GM18909 (cell line): ENCODE measurements at regions not wholly inside any gene's neighbourhood (a gene's known extent, or its start where the extent isn't known, plus 50 kb on each side); places are given as distances from the start of the nearest gene placed in this dataset.

Experiments
- ATAC-seq: cut with Tn5 transposase; IDR thresholded peaks from one replicate; pipeline ENCODE4 v1.9.1; 2021; ENCODE audit warnings: mild to moderate bottlenecking; ENCODE audit not compliant: unreplicated experiment, poor library complexity

DNA sequence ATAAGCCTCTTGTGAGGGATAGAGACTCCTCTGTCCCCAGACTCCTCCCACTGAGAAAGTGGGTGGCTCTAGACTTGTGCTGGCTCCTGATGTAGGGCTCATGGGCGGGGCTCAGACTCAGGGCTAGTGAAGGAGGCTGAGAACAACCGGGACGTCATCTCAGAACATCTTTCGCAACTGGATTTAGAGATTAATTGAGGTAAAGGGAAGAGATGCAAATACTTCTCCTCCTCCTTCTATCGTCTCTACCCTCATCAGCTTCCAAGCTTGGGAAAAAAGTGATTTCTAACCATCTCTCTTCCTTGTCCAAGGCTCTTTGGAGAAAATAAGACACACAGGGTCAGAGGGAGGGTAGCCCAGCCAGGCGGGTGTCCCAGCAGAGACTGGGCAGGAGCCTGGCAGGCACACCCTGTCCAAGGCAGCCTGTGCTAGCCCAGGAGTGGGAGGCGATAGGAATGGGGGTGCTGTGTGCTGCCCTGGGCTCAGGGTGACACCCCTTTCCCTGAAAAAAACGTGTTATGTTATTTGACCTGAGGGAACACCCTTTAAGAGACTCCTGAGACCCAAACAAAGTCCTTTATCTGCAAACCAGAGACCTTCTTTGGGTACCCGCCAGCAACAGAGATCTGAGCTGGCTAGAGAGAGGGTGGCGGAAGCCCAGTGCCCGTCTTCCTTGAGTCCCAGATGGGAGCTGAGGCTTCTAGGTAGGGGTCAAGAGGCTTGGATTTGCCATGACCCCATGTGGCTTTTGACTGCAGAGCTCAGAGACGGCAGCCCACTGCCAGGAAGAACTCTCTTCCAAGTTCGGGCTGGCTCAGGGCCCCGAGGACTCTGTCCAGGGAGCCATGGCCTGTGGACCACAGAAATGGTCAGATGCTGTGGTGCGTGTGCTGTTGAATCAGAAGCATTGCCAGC is 160.9 kb downstream of the ADAMTS15 start:
- no peak for ATAC-seq

DNA sequence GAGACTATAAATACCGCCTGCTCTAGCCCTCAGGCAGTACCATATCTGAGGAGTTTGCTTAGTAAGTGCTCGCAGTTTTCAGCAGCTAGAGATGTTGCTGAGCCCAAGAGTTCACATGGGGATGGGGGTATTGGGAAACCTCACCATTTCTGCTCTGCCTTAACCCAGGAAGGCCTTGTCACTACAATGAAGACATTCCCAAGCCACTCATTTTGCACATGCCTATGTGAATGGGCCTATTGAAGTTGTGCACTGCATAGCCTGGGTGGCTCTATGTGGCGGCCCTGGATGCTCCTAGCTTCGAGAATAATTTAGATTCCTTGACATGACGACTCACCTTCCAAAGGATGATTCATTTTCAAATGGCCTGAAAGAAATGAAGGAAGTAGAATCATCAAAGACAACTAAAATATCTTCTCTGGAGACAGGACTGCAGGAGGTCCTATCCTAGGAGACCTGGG is 163.4 kb downstream of the ADAMTS15 start:
- ATAC-seq, result no peak

GRCh38 chr11:130612291-130612851 is 163.9 kb downstream of the ADAMTS15 start:
- no peak for ATAC-seq

DNA sequence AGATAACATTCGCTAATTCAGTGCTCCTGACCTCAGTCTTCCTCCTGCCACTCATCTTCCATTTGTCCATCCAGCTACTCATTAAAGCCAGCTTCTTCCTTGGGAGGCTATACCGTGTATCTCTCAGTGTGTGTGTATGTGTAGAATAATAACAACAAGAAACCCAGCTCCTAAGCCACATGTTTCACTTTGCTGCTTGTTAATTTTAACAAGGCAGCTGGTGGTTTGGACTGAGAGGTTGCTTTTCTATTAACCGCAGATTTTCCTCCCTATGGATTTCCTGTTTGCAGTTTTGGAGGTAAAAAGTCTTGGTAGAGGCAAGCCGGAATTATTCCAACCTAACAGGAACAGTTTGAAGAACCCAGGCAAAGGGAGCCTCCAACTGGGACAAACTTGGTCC is 165.0 kb downstream of the ADAMTS15 start:
- no peak for ATAC-seq

DNA sequence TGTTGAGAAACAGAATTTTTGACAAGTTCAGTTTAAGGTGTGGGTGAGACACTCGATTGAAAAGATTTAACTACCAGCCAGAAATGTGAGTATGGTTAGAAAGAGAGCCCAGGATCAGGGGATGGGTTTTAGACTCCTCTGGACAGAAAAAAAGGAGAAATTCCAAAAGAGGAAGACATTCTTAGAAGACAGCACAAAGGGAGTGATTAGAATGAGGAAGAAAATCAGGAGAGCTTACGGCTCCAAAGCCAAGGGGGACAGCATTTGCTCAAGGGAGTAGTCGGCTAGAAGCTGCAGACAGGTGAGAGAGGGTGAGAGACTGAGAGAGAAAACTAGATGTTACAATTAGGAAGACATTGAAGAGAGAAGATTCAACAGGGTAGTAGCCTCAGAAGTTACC is 166.1 kb downstream of the ADAMTS15 start:
- ATAC-seq, result no peak

GRCh38 chr11:130615561-130615960 is 167.1 kb downstream of the ADAMTS15 start:
- no peak for ATAC-seq

DNA sequence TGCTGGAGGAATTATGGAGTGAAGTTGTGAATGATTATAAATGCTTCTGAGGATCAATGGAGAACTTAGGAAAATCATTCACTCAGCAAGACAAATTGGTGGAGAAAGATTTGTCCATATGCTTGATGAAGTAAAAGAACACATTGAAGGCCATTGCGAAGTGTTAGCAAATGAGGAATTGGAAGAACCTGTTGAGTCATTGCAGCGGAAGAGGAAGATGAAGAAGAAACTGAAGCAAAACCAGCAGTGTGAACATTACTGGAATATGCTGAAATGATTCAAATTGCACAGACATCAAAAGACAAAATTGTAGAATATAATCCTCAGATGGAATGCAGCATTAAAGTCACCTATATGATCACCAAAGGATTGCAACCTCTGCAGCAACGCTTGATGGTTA is 168.1 kb downstream of the ADAMTS15 start:
- no peak for ATAC-seq

DNA sequence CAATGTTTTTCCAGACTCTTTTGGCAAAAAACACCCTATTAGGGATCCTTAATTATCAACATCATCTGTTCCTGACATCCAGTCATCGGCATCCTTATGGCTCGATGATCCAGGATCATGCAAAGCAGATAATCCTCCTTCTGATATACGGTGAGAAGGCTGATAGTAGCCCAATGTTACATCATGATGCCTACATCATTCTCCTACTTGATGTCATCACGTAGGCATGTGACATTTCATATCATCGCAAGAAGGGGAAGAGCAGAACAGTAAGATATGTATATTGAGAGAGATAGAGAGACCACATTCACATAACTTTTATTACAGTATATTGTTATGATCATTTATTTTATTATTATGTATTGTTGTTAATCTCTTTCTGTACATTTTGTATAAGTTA is 168.6 kb downstream of the ADAMTS15 start:
- ATAC-seq, result no peak

- no peak for ATAC-seq
These were observed 172.1 kb downstream of the ADAMTS15 start for GRCh38 chr11:130620548-130620947.

DNA sequence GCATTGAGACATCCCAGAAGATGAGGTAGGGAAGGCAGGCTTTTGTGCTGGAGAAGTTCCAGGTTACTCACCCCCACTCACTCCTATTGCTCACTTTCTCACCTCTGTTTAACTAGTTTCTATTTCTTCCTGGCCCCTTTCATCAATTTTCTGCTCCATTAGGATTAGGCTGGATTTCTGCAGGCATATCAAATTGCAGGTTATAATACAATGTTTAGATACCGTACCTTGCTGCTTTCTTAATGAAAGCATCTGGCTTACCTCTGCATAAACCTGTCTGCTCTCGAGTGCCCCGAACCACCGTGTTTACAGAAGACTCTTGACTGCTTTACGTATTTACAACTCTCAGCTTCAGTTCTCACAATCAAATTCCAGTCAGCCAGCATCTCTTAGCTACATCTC is 173.7 kb downstream of the ADAMTS15 start:
- no peak for ATAC-seq

GRCh38 chr11:130623670-130624668 is 175.5 kb downstream of the ADAMTS15 start:
- no peak for ATAC-seq

GRCh38 chr11:130624971-130625544 is 176.6 kb downstream of the ADAMTS15 start:
- ATAC-seq, result no peak

DNA sequence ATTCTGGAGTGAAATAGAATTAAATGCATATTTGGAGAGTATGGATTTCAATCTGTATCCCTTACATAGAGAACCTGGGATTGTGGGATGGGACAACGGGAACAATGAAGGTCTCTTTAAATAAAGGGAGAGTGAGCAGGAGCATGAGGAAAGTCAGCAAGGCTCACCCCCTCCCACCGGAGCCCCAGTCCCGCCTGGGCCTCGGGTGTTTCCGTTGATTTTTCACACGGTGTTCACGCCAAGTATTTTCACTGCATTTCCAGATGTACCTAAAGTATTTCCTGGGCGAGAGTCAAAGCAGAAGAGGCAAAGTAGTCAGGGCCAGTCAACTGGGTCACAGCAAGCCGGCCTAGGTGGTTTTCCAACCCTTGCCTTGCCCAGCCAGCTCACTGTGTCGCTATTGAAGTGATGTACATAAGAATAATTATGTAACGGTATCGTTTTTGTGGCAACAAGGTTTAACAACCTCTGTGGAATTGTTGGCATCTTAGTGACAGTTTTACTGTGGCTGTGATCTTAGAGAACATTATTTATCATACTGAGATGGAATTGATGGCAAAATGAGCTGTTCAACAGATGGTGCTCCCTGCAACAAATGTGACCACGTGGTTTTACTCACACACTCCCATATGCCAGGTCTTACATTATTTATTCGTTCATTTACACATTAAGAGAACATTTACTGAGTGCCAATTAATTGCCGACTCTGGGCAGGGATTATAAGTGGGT is 177.3 kb downstream of the ADAMTS15 start:
- no peak for ATAC-seq

GRCh38 chr11:130629039-130629438 is 180.6 kb downstream of the ADAMTS15 start:
- no peak for ATAC-seq

DNA sequence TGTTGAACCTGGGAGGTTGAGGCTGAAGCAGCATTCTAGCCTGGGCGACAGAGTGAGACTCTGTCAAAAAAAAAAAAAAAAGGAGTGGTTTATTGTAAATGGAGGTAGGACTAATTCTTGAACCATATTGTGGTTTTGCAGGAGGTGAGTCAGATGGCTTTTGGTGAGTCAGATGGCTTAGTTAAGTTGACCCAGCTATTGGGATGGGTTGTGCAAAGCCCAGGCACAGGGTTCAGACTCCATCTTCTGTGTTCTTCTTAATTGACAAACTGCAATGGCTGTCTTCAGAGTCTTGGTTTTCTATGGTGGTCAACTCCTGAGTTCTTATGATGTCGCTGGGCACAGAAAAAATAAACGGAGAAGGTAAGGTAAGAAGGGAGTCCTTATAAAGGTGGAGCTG is 182.7 kb downstream of the ADAMTS15 start:
- no peak for ATAC-seq

DNA sequence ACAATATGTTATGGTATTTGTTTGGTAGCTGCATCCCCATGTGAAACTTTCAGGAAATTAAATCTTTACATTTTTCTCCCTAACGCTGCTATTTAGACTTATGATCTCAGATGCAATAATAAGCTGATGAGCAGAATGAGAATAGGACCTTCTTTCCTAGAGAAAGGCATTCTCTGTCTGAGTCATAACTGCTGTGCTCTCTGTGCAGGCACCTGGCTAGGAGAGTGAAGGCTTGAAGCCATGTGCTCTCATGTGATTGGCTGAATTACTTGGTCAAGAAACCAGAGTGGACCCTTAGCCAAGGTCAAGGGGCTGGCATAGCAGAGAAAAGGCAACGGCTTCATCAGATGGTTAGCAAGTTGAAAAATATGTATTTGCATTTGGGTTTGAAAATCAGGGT is 185.0 kb downstream of the ADAMTS15 start:
- peak; percentile 36 for ATAC-seq

DNA sequence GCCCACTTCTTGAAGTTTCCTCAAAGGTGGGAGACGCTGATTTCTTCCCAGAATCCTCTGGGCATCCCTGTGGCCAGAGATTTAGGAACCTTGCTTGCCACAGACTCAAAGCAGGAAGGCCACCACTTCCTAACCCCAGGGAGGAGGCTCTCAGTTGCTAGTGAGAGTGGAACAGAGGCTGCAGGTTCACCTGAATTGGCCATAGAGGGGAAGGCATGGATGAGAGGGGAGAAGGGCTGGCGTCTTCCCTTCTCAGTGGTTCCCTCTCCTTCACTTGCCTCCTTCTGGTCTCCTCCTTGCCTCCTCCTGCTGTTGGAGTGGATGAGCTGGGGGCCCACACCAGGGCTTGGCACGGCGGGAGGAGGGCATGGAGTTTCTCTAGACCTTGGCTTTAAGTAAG is 185.7 kb downstream of the ADAMTS15 start:
- no peak for ATAC-seq

- peak; percentile 45 for ATAC-seq
These were observed 186.6 kb downstream of the ADAMTS15 start for GRCh38 chr11:130634961-130635473.

DNA sequence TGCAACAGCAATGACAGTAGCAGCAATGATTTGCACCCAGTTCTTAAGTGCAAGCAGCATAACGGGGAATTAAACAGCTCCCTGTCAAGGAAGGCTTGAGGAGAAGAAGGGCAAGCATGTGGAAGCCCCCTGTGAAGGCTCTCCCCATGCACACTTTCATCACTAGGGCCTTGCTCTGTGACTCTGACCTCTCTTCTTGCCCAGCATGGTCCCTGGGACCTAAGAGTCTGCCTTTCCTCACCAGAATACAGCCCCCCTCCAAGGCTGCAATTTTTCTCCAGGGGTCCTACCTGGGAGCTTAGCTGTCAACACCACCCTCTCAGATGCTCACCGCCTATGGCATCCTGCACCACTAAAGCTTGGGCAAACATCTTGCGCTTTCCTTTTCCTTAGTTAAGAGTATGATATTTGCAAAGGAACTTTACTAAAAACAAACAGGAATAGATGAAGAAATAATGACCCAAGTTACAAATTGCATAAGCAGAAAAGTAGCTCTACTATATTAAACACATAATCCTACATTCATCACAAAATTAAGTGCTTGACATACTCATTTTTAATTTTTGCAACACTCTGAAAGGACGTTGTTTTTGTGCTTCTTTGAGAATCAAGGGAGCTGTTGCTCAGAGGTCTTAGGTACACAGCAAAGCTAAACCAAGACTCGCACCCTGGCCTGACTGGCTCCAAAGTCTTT is 187.6 kb downstream of the ADAMTS15 start:
- ATAC-seq, result no peak
